ENCODE measurements at regions not wholly inside any gene's neighbourhood (a gene's known extent, or its start where the extent isn't known, plus 50 kb on each side); places are given as distances from the start of the nearest gene placed in this dataset.

- no peak overlapping the region for H3K27ac Mint-ChIP-seq (ENCODE audit: unreplicated experiment)
- CTCF ChIA-PET, result interaction anchor here (0.6 kb wide), 1 partner anchor 26 kb away, joined by 3 read pairs; no protein-coding TSS in a partner anchor
- DNase-seq, result no peak
- no TSS peak for BruUV-seq (replicated peaks)
- H3K4me3 Mint-ChIP-seq (ENCODE audit: low read depth, unreplicated experiment), result no peak overlapping the region
- H3K4me1 Mint-ChIP-seq (ENCODE audit: low read depth, unreplicated experiment), result no peaks in the 10 kb centered on the region
- H3K36me3 Mint-ChIP-seq (ENCODE audit: insufficient read depth, unreplicated experiment), result no peaks in the 10 kb centered on the region
- H3K27me3 Mint-ChIP-seq (ENCODE audit: unreplicated experiment), result no peaks in the 10 kb centered on the region
- TF ChIP-seq CTCF (IDR thresholded peaks at IDR 0.05; ENCODE audit: unreplicated experiment), result no peak
- H3K9me3 Mint-ChIP-seq (ENCODE audit: low read depth, unreplicated experiment), result no peaks in the 10 kb centered on the region
- intact Hi-C loops (cut with micrococcal nuclease; ENCODE audit: unreplicated experiment), result no loop called here
Observed at GRCh38 chr6:163867518-163868292, 453.2 kb downstream of the QKI start.

GRCh38 chr6:163866192-163866591, 451.7 kb downstream of the QKI start:
- TF ChIP-seq CTCF (IDR thresholded peaks at IDR 0.05; ENCODE audit: unreplicated experiment), result no peak
- Mint-ChIP-seq H3K36me3 (ENCODE audit: insufficient read depth, unreplicated experiment) (no peaks in the 10 kb centered on the region), H3K27me3 (ENCODE audit: unreplicated experiment) (no peaks in the 10 kb centered on the region), H3K27ac (ENCODE audit: unreplicated experiment) (no peak overlapping the region), H3K4me3 (ENCODE audit: low read depth, unreplicated experiment) (no peak overlapping the region), H3K4me1 (ENCODE audit: low read depth, unreplicated experiment) (no peaks in the 10 kb centered on the region), H3K9me3 (ENCODE audit: low read depth, unreplicated experiment) (no peaks in the 10 kb centered on the region)
- CTCF ChIA-PET, result no interaction called here
- no TSS peak for BruUV-seq (replicated peaks)
- intact Hi-C loops (cut with micrococcal nuclease; ENCODE audit: unreplicated experiment), result no loop called here
- no peak for DNase-seq

- intact Hi-C loops (cut with micrococcal nuclease; ENCODE audit: unreplicated experiment), result no loop called here
- no peak overlapping the region for H3K4me3 Mint-ChIP-seq (ENCODE audit: low read depth, unreplicated experiment)
- CTCF ChIA-PET, result no interaction called here
- no peak overlapping the region for H3K27ac Mint-ChIP-seq (ENCODE audit: unreplicated experiment)
- H3K36me3 Mint-ChIP-seq (ENCODE audit: insufficient read depth, unreplicated experiment), result no peaks in the 10 kb centered on the region
- no peak for DNase-seq
- H3K4me1 Mint-ChIP-seq (ENCODE audit: low read depth, unreplicated experiment), result no peaks in the 10 kb centered on the region
- no peaks in the 10 kb centered on the region for H3K9me3 Mint-ChIP-seq (ENCODE audit: low read depth, unreplicated experiment)
- no peak for TF ChIP-seq CTCF (IDR thresholded peaks at IDR 0.05; ENCODE audit: unreplicated experiment)
- no TSS peak for BruUV-seq (replicated peaks)
- H3K27me3 Mint-ChIP-seq (ENCODE audit: unreplicated experiment), result no peaks in the 10 kb centered on the region
Observed at GRCh38 chr6:163863565-163863964, 449.0 kb downstream of the QKI start.

GRCh38 chr6:163862701-163863100, 448.2 kb downstream of the QKI start:
- BruUV-seq (replicated peaks), result no TSS peak
- no peaks in the 10 kb centered on the region for H3K9me3 Mint-ChIP-seq (ENCODE audit: low read depth, unreplicated experiment)
- H3K4me3 Mint-ChIP-seq (ENCODE audit: low read depth, unreplicated experiment), result no peak overlapping the region
- DNase-seq, result no peak
- H3K4me1 Mint-ChIP-seq (ENCODE audit: low read depth, unreplicated experiment), result no peaks in the 10 kb centered on the region
- CTCF ChIA-PET, result no interaction called here
- no peaks in the 10 kb centered on the region for H3K27me3 Mint-ChIP-seq (ENCODE audit: unreplicated experiment)
- no peak overlapping the region for H3K27ac Mint-ChIP-seq (ENCODE audit: unreplicated experiment)
- intact Hi-C loops (cut with micrococcal nuclease; ENCODE audit: unreplicated experiment), result no loop called here
- no peak for TF ChIP-seq CTCF (IDR thresholded peaks at IDR 0.05; ENCODE audit: unreplicated experiment)
- no peaks in the 10 kb centered on the region for H3K36me3 Mint-ChIP-seq (ENCODE audit: insufficient read depth, unreplicated experiment)
